Gastrocnemius medialis (tissue), 4 donors: ENCODE measurements at regions not wholly inside any gene's neighbourhood (a gene's known extent, or its start where the extent isn't known, plus 50 kb on each side); places are given as distances from the start of the nearest gene placed in this dataset.

Experiments
- CTCF ChIP-seq, 5 experiments: fragments of 450-650 bp in 3 of 5; fragments of 200-600 bp in 2 of 5; sonication (generic) in 2 of 5; IDR thresholded peaks in 4 of 5; conservative IDR thresholded peaks in 1 of 5; 1 replicate in 4 of 5; 2 replicates in 1 of 5; pipeline ENCODE4 v1.5.1; 2016 to 2019; ENCODE audit warnings: antibody characterized with exemption in 5 of 5, mild to moderate bottlenecking in 3 of 5, moderate library complexity in 3 of 5
- POLR2A ChIP-seq, 2 donors: fragments of 450-650 bp; IDR thresholded peaks; one replicate each; pipeline ENCODE4 v1.6.1; 2017; ENCODE audit warnings: antibody characterized with exemption in 2 of 2, mild to moderate bottlenecking in 2 of 2, moderate library complexity in 2 of 2

GRCh38 chr10:128626397-128627000 lies 500.3 kb upstream of the MKI67 start:
- TF ChIP-seq CTCF (IDR thresholded peaks at IDR 0.05 in 4 of 5, conservative IDR thresholded peaks at IDR 0.05 in 1 of 5) (no peak), POLR2A (IDR thresholded peaks at IDR 0.05) (no peak)
